GM12878 (cell line): ENCODE measurements at regions not wholly inside any gene's neighbourhood (a gene's known extent, or its start where the extent isn't known, plus 50 kb on each side); places are given as distances from the start of the nearest gene placed in this dataset.

ENCODE experiments used
- ATAC-seq: fragments of 200-7000 bp; cut with Tn5 transposase; 3 replicates; pipeline ENCODE4 v1.9.1; 2020; ENCODE audit warnings: mild to moderate bottlenecking, moderate library complexity
- BruUV-seq: library from RNA; stranded (reverse); fragments of 400-500 nt; replicated peaks from 2 replicates; lab custom pipeline; 2021; lab: Mats Ljungman, UMichigan
- CTCF ChIA-PET: fragments of 300-600 bp; sonication (Branson Sonifier 250); formaldehyde crosslinking; extraction: SDS; loops from one replicate; lab custom pipeline; 2021; ENCODE audit warnings: inconsistent platforms; lab: Yijun Ruan, JAX
- POLR2A ChIA-PET: fragments of 350-600 bp; formaldehyde crosslinking; extraction: SDS; loops from one replicate; lab custom pipeline; 2021; ENCODE audit warnings: inconsistent platforms; lab: Charles Lee
- RAD21 ChIA-PET: fragments of 300-600 bp; sonication (Branson Sonifier 250); formaldehyde crosslinking; loops from one replicate; lab custom pipeline; 2023; ENCODE audit warnings: antibody characterized with exemption; ENCODE audit not compliant: unreplicated experiment; lab: Charles Lee
- SMC1A ChIA-PET: fragments of 300-600 bp; sonication (Branson Sonifier 250); formaldehyde crosslinking; loops from one replicate; lab custom pipeline; 2023; ENCODE audit not compliant: unreplicated experiment, uncharacterized antibody; lab: Charles Lee
- DNase-seq: peaks from one replicate; pipeline ENCODE4 v3.0.0-alpha.2; 2011; ENCODE audit warnings: low read depth, low spot score
- FAIRE-seq: peaks from 3 replicates; lab custom pipeline; 2011; peaks lifted over from hg19 to GRCh38; lab: Jason Lieb, UNC
- H2AFZ ChIP-seq: 2 replicates; pipeline ENCODE4 v1.6.0; 2011; ENCODE audit warnings: low read depth, low read length, control low read depth; ENCODE audit not compliant: control insufficient read depth
- H3K27ac ChIP-seq: 2 replicates; pipeline ENCODE4 v1.5.1; 2011; ENCODE audit warnings: control low read depth; ENCODE audit not compliant: control insufficient read depth, insufficient read depth
- H3K27me3 ChIP-seq, 2 experiments: replicated peaks in 1 of 2; 2 replicates each; pipeline versions ENCODE4 v1.6.0 to v1.6.1; 2011; ENCODE audit warnings: low read length in 1 of 2; ENCODE audit not compliant: control insufficient read depth in 2 of 2, insufficient read depth in 2 of 2
- H3K36me3 ChIP-seq, 2 experiments: 2 replicates each; pipeline ENCODE4 v1.5.1; 2011; ENCODE audit warnings: low read length in 1 of 2; ENCODE audit not compliant: control insufficient read depth in 2 of 2, insufficient read depth in 2 of 2
- H3K4me1 ChIP-seq: 2 replicates; pipeline ENCODE4 v1.6.1; 2011; ENCODE audit warnings: mild to moderate bottlenecking, low read length, moderate library complexity, mixed read lengths; ENCODE audit not compliant: control insufficient read depth, insufficient read depth
- H3K4me2 ChIP-seq: 2 replicates; pipeline ENCODE4 v1.6.0; 2011; ENCODE audit warnings: control low read depth; ENCODE audit not compliant: control insufficient read depth, insufficient read depth
- H3K4me3 ChIP-seq: fragments of 200-600 bp; sonication (generic); 2 replicates; pipeline ENCODE4 v1.5.1; 2016
- H3K79me2 ChIP-seq: 2 replicates; pipeline ENCODE4 v1.6.0; 2011; ENCODE audit warnings: low read length; ENCODE audit not compliant: control insufficient read depth, insufficient read depth
- H3K9ac ChIP-seq: 2 replicates; pipeline ENCODE4 v1.8.0; 2011; ENCODE audit warnings: low read length, control low read depth, mixed read lengths; ENCODE audit not compliant: control insufficient read depth, insufficient read depth
- H3K9me3 ChIP-seq: replicated peaks from 3 replicates; pipeline ENCODE4 v1.5.1; 2011; ENCODE audit warnings: mild to moderate bottlenecking, low read length; ENCODE audit not compliant: control insufficient read depth, insufficient read depth
- H4K20me1 ChIP-seq: 2 replicates; pipeline ENCODE4 v1.6.0; 2011; ENCODE audit not compliant: control insufficient read depth, insufficient read depth
- EED ChIP-seq: sonication (generic); IDR thresholded peaks from 2 replicates; pipeline ENCODE4 v1.6.1; 2016; ENCODE audit warnings: antibody characterized with exemption, low read depth
- EP300 ChIP-seq, 2 experiments: fragments of 150-350 bp in 1 of 2; IDR thresholded peaks; 2 replicates each; pipeline ENCODE4 v1.6.1; 2011 to 2012; ENCODE audit warnings: low read depth in 2 of 2, low read length in 2 of 2, borderline replicate concordance in 1 of 2, improper control_type of control experiment in 1 of 2, inconsistent platforms in 1 of 2; ENCODE audit not compliant: control insufficient read depth in 1 of 2
- FOXM1 ChIP-seq: IDR thresholded peaks from 2 replicates; pipeline ENCODE4 v1.6.1; 2012; ENCODE audit warnings: low read depth, mild to moderate bottlenecking, inconsistent platforms, low read length, moderate library complexity
- LARP7 ChIP-seq: fragments of 450-650 bp; IDR thresholded peaks from 2 replicates; pipeline ENCODE4 v1.6.1; 2017; ENCODE audit warnings: mild to moderate bottlenecking
- NFIC ChIP-seq: IDR thresholded peaks from 2 replicates; pipeline ENCODE4 v1.6.1; 2012; ENCODE audit warnings: low read depth, mild to moderate bottlenecking, inconsistent platforms, low read length, moderate library complexity
- PRDM15 ChIP-seq: fragments of 450-650 bp; formaldehyde crosslinking; IDR thresholded peaks from 2 replicates; pipeline ENCODE4 v1.4.0; 2020; ENCODE audit warnings: mild to moderate bottlenecking, moderate library complexity
- STAT1 ChIP-seq: fragments of 450-650 bp; conservative IDR thresholded peaks from 2 replicates; pipeline ENCODE4 v1.6.1; 2014; ENCODE audit warnings: antibody characterized with exemption, mild to moderate bottlenecking
- TCF3 ChIP-seq: IDR thresholded peaks from 2 replicates; pipeline ENCODE4 v1.6.1; 2012; ENCODE audit warnings: low read depth, mild to moderate bottlenecking, low read length, borderline replicate concordance; ENCODE audit not compliant: insufficient read depth
- USF2 ChIP-seq: IDR thresholded peaks from 2 replicates; pipeline ENCODE4 v1.6.1; 2011; ENCODE audit warnings: low read depth, low read length, improper control_type of control experiment, borderline replicate concordance
- ZNF207 ChIP-seq: fragments of 450-650 bp; IDR thresholded peaks from 2 replicates; pipeline ENCODE4 v1.6.1; 2014; ENCODE audit warnings: antibody characterized with exemption, mild to moderate bottlenecking, borderline replicate concordance
- WGBS: methylation state at CpG from one replicate; pipeline ENCODE4 v1.1.6; 2016; ENCODE audit warnings: low lambda C conversion rate; ENCODE audit not compliant: insufficient replicate concordance, insufficient coverage; ENCODE audit errors: missing lambda C conversion rate; 5-methylcytosine and 5-hydroxymethylcytosine counted together
- in situ Hi-C: fragments of 300-500 bp; cut with MboI; formaldehyde crosslinking; loops from 9 replicates; pipeline ENCODE4 v1.14.3; 2018; ENCODE audit warnings: mixed read lengths
- intact Hi-C: fragments of 100-400 bp; cut with micrococcal nuclease; formaldehyde crosslinking; loops from one replicate; pipeline ENCODE4 v1.14.2; 2022; ENCODE audit not compliant: unreplicated experiment

GRCh38 chr2:146785101-146785500, 1059.7 kb upstream of the ACVR2A start (continued):
- no peak for TF ChIP-seq PRDM15 (CRISPR knock-in tag)

GRCh38 chr2:146784602-146785001, 1060.2 kb upstream of the ACVR2A start:
- in situ Hi-C loops, result no loop called here
- RAD21 ChIA-PET, result interaction anchor here (1.4 kb wide), 1 partner anchor 22 kb away, joined by 3 read pairs; no protein-coding TSS in a partner anchor
- Histone ChIP-seq H3K36me3 (no peaks in the 10 kb centered on the region), H2AFZ (no peak overlapping the region), H3K4me2 (no peak overlapping the region), H3K9ac (no peak overlapping the region), H3K4me1 (no peaks in the 10 kb centered on the region), H3K79me2 (no peaks in the 10 kb centered on the region), H3K27ac (no peak overlapping the region), H4K20me1 (no peaks in the 10 kb centered on the region), H3K9me3 (no peaks in the 10 kb centered on the region), H3K27me3 (no peaks in the 10 kb centered on the region), H3K4me3 (no peak overlapping the region)
- FAIRE-seq, result no peak
- intact Hi-C loops, result no loop called here
- DNase-seq, result no peak
- POLR2A ChIA-PET, result interaction anchor here (0.6 to 1.6 kb wide), 2 partner anchors 9 to 256 kb away, joined by 5 to 6 read pairs; no protein-coding TSS in a partner anchor
- SMC1A ChIA-PET, result interaction anchor here (1.4 to 5.8 kb wide), 3 partner anchors 12 to 23 kb away, joined by 4 to 34 read pairs (median 15); no protein-coding TSS in a partner anchor
- BruUV-seq, result no TSS peak
- TF ChIP-seq EED (no peak), NFIC (no peak), LARP7 (no peak), EP300 (IDR thresholded peaks at IDR 0.05; ENCODE audit: borderline replicate concordance in 1 of 2, control insufficient read depth in 1 of 2, low read depth in 2 of 2, low read length in 2 of 2) (no peak), ZNF207 (no peak), USF2 (no peak), TCF3 (no peak), FOXM1 (no peak), STAT1 (no peak)
- WGBS, result 36% methylated on average over 4 of the region's 4 CpGs
- no peak for ATAC-seq
- CTCF ChIA-PET, result interaction anchor here (0.7 to 1.1 kb wide), 3 partner anchors 13 to 548 kb away, joined by 3 read pairs; no protein-coding TSS in a partner anchor
